ENCODE measurements at regions not wholly inside any gene's neighbourhood (a gene's known extent, or its start where the extent isn't known, plus 50 kb on each side); places are given as distances from the start of the nearest gene placed in this dataset.

DNA sequence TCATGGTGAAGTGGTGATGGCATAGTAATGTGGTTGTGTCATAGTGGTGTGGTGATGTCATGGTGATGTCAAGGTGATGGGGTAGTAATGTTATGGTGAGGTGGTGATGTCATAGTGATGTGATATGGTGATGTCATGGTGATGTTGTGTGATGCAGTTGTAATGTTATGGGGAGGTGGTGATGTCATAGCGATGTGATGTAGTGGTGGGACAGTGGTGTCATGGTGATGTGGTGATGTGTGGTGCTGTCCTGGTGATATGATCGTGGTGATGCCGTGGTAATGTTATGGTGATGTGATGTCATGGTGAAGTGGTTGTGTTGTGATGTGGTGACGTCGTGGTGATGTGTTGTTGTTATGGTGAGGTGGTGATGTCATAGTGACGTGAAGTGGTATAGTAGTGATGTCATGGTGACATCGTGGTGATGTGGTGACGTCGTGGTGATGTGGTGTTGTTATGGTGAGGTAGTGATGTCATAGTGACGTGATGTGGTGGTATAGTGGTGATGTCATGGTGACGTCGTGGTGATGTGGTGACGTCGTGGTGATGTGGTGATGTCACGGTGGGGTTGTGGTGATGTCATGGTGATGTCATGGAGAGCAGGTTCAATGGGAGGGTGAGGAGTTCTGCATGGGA is 242.7 kb upstream of the MYT1L start:
- TF ChIP-seq, protein P1, sequence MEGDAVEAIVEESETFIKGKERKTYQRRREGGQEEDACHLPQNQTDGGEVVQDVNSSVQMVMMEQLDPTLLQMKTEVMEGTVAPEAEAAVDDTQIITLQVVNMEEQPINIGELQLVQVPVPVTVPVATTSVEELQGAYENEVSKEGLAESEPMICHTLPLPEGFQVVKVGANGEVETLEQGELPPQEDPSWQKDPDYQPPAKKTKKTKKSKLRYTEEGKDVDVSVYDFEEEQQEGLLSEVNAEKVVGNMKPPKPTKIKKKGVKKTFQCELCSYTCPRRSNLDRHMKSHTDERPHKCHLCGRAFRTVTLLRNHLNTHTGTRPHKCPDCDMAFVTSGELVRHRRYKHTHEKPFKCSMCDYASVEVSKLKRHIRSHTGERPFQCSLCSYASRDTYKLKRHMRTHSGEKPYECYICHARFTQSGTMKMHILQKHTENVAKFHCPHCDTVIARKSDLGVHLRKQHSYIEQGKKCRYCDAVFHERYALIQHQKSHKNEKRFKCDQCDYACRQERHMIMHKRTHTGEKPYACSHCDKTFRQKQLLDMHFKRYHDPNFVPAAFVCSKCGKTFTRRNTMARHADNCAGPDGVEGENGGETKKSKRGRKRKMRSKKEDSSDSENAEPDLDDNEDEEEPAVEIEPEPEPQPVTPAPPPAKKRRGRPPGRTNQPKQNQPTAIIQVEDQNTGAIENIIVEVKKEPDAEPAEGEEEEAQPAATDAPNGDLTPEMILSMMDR (IDR thresholded peaks at IDR 0.05; ENCODE audit: poor library complexity, severe bottlenecking) = no peak
- Histone ChIP-seq H3K9me3 (ENCODE audit: severe bottlenecking) (peaks cover 2% of the 10 kb centered on the region), H3K36me3 (ENCODE audit: low read depth) (no peaks in the 10 kb centered on the region), H3K4me3 (ENCODE audit: severe bottlenecking) (no peak overlapping the region), H3K4me1 (ENCODE audit: insufficient read depth, poor library complexity, severe bottlenecking) (no peaks in the 10 kb centered on the region), H3K27ac (ENCODE audit: poor library complexity, severe bottlenecking) (no peak overlapping the region), H3K27me3 (ENCODE audit: insufficient read depth, poor library complexity, severe bottlenecking) (peaks cover 3% of the 10 kb centered on the region)
- ATAC-seq (ENCODE audit: low read depth) = no peak
- DNase-seq (ENCODE audit: low spot score) = no peak

DNA sequence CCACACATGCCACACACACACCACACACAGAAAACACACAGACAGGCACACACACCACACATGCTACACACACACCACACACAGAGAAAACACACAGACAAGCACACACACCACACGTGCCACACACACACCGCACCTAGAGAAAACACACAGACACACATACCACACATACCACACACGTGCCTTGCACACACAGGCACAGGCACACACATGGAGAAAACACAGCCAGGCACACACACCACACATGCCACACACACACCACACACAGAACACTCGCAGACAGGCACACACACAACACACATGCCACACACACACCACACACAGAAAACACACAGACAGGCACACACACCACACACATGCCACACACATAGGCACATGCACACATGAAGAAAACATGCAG is 242.1 kb upstream of the MYT1L start:
- H3K27ac ChIP-seq (ENCODE audit: poor library complexity, severe bottlenecking) = no peak overlapping the region
- H3K4me3 ChIP-seq (ENCODE audit: severe bottlenecking) = no peak overlapping the region
- peaks cover 3% of the 10 kb centered on the region for H3K27me3 ChIP-seq (ENCODE audit: insufficient read depth, poor library complexity, severe bottlenecking)
- ATAC-seq (ENCODE audit: low read depth) = no peak
- H3K9me3 ChIP-seq (ENCODE audit: severe bottlenecking) = peaks cover 2% of the 10 kb centered on the region
- no peak for DNase-seq (ENCODE audit: low spot score)
- H3K4me1 ChIP-seq (ENCODE audit: insufficient read depth, poor library complexity, severe bottlenecking) = no peaks in the 10 kb centered on the region
- TF ChIP-seq, protein P1 (IDR thresholded peaks at IDR 0.05; ENCODE audit: poor library complexity, severe bottlenecking) = no peak
- no peaks in the 10 kb centered on the region for H3K36me3 ChIP-seq (ENCODE audit: low read depth)

DNA sequence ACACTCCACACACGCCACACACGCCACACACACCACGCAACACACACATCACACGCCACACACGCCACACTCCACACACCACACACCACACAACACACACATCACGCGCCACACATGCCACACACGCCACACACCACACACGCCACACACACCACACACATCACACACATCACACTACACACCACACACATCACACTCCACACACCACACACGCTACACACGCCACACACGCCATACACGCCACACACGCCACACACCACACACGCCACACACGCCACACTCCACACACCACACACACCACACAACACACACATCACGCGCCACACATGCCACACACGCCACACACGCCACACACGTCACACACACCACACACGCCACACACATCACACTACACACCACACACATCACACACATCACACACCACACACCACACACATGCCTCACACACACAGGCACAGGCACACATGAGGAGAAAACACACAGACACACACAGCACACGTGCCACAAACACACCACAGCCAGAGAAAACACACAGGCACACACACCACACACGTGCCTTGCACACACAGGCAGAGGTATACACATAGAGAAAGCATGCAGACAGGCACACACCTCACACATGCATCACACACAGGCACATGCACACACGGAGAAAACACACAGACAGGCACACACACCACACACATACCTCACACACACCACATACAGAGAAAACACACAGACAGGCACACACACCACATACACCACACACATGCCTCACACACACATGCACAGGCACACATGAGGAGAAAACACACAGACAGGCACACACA is 241.5 kb upstream of the MYT1L start:
- TF ChIP-seq, protein P1 (IDR thresholded peaks at IDR 0.05; ENCODE audit: poor library complexity, severe bottlenecking) = no peak
- DNase-seq (ENCODE audit: low spot score) = no peak
- H3K4me3 ChIP-seq (ENCODE audit: severe bottlenecking) = no peak overlapping the region
- peaks cover 2% of the 10 kb centered on the region for H3K9me3 ChIP-seq (ENCODE audit: severe bottlenecking)
- H3K27me3 ChIP-seq (ENCODE audit: insufficient read depth, poor library complexity, severe bottlenecking) = no peaks in the 10 kb centered on the region
- no peaks in the 10 kb centered on the region for H3K36me3 ChIP-seq (ENCODE audit: low read depth)
- H3K27ac ChIP-seq (ENCODE audit: poor library complexity, severe bottlenecking) = no peak overlapping the region
- no peaks in the 10 kb centered on the region for H3K4me1 ChIP-seq (ENCODE audit: insufficient read depth, poor library complexity, severe bottlenecking)
- no peak for ATAC-seq (ENCODE audit: low read depth)

DNA sequence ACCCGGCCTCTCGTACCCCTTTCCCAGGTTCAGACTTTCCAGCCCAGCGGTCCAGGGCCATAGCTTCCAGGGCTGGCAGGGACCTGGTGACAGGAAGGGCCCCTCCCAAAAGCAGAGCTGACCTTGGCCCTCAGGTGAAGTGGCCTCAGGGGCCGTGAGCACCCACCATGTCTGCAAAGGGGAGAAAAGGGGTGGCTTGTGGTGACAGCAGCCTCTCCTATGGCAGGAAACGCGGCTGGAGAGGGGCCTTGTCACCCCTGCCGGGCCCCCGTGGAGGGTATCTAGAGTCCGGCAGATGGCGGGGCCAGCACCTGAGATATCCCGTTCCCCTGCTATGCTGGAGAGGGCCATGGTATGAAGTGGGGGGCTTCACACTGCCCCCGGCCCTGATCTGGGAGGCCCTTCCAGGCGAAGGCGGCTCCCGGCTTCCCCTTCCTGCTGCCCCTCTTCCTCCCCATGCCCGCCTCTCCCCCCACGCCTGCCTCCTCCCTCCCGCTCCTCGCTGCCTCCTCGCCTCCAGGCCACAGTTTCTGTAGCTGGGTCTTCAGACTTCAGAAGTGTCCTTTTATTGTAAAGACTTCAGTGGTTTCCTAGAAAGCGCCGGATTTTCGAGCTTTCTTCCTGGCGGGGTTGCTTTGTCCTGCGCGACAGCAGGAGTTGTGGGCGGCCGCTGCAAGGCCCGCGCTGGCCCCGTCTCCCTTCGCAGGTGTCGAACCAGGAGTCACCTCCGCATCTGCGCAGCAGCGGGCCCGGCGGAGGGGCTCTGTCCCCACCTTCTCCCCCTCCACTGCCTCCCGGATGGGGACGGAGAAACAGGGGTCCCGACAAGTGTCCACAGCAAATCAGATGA is 240.5 kb upstream of the MYT1L start:
- Histone ChIP-seq H3K9me3 (ENCODE audit: severe bottlenecking) (peaks cover 2% of the 10 kb centered on the region), H3K27me3 (ENCODE audit: insufficient read depth, poor library complexity, severe bottlenecking) (no peaks in the 10 kb centered on the region), H3K4me3 (ENCODE audit: severe bottlenecking) (no peak overlapping the region), H3K27ac (ENCODE audit: poor library complexity, severe bottlenecking) (no peak overlapping the region), H3K4me1 (ENCODE audit: insufficient read depth, poor library complexity, severe bottlenecking) (no peaks in the 10 kb centered on the region), H3K36me3 (ENCODE audit: low read depth) (no peaks in the 10 kb centered on the region)
- no peak for ATAC-seq (ENCODE audit: low read depth)
- TF ChIP-seq, protein P1 (IDR thresholded peaks at IDR 0.05; ENCODE audit: poor library complexity, severe bottlenecking) = no peak
- no peak for DNase-seq (ENCODE audit: low spot score)

Data from RWPE2 (cell line).